Astrocyte (in vitro differentiated cells and primary cell): ENCODE measurements at regions not wholly inside any gene's neighbourhood (a gene's known extent, or its start where the extent isn't known, plus 50 kb on each side); places are given as distances from the start of the nearest gene placed in this dataset.

Experiments
- DNase-seq: peaks from one replicate; pipeline ENCODE4 v3.0.0-alpha.2; 2010; ENCODE audit warnings: low read depth
- FAIRE-seq: peaks from 2 replicates; lab custom pipeline; 2011; peaks lifted over from hg19 to GRCh38; lab: Jason Lieb, UNC
- H2AFZ ChIP-seq: 2 replicates; pipeline ENCODE4 v1.6.0; 2012; ENCODE audit warnings: low read depth, low read length, inconsistent platforms
- H3K27ac ChIP-seq: 2 replicates; pipeline ENCODE4 v1.5.1; 2011; ENCODE audit warnings: low read depth, low read length, inconsistent platforms
- H3K27me3 ChIP-seq: 2 replicates; pipeline ENCODE4 v1.6.0; 2011; ENCODE audit warnings: low read length, inconsistent platforms; ENCODE audit not compliant: insufficient read depth
- H3K36me3 ChIP-seq: 2 replicates; pipeline ENCODE4 v1.5.1; 2011; ENCODE audit warnings: low read length, inconsistent platforms; ENCODE audit not compliant: insufficient read depth
- H3K4me1 ChIP-seq: 2 replicates; pipeline ENCODE4 v1.5.1; 2011; ENCODE audit warnings: low read length, inconsistent platforms; ENCODE audit not compliant: insufficient read depth
- H3K4me2 ChIP-seq: 2 replicates; pipeline ENCODE4 v1.6.0; 2012; ENCODE audit warnings: low read length, inconsistent platforms
- H3K4me3 ChIP-seq: 2 replicates; pipeline ENCODE4 v1.5.1; 2011; ENCODE audit warnings: low read depth, mild to moderate bottlenecking, low read length, inconsistent platforms; ENCODE audit not compliant: insufficient read depth
- H3K79me2 ChIP-seq: 2 replicates; pipeline ENCODE4 v1.6.0; 2012; ENCODE audit warnings: mild to moderate bottlenecking, low read length, inconsistent platforms; ENCODE audit not compliant: insufficient read depth
- H3K9ac ChIP-seq: 2 replicates; pipeline ENCODE4 v1.6.0; 2012; ENCODE audit warnings: mild to moderate bottlenecking, low read length, inconsistent platforms
- H3K9me3 ChIP-seq: 2 replicates; pipeline ENCODE4 v1.5.1; 2012; ENCODE audit warnings: low read depth, mild to moderate bottlenecking, low read length, inconsistent platforms; ENCODE audit not compliant: insufficient read depth
- H4K20me1 ChIP-seq: 2 replicates; pipeline ENCODE4 v1.6.0; 2012; ENCODE audit warnings: low read length, inconsistent platforms; ENCODE audit not compliant: insufficient read depth
- H3K27ac Mint-ChIP-seq: one replicate; pipeline ENCODE4 v1.8.0; 2021; ENCODE audit warnings: mild to moderate bottlenecking, mixed read lengths; ENCODE audit not compliant: unreplicated experiment
- H3K27me3 Mint-ChIP-seq: one replicate; pipeline ENCODE4 v1.8.0; 2021; ENCODE audit warnings: low read depth, mixed read lengths; ENCODE audit not compliant: unreplicated experiment
- H3K36me3 Mint-ChIP-seq: one replicate; pipeline ENCODE4 v1.8.0; 2021; ENCODE audit warnings: low read depth, mixed read lengths; ENCODE audit not compliant: unreplicated experiment
- H3K4me1 Mint-ChIP-seq: one replicate; pipeline ENCODE4 v1.8.0; 2021; ENCODE audit warnings: low read depth, mixed read lengths; ENCODE audit not compliant: unreplicated experiment
- H3K4me3 Mint-ChIP-seq: one replicate; pipeline ENCODE4 v1.8.0; 2021; ENCODE audit warnings: mild to moderate bottlenecking, moderate library complexity, mixed read lengths; ENCODE audit not compliant: unreplicated experiment
- H3K9me3 Mint-ChIP-seq: one replicate; pipeline ENCODE4 v1.8.0; 2021; ENCODE audit warnings: mild to moderate bottlenecking, mixed read lengths; ENCODE audit not compliant: unreplicated experiment
- EZH2 ChIP-seq: IDR thresholded peaks from 2 replicates; pipeline ENCODE4 v1.6.1; 2012; ENCODE audit warnings: mild to moderate bottlenecking, low read length, inconsistent platforms; ENCODE audit not compliant: insufficient read depth
- TF ChIP-seq, protein P1 (sequence below): IDR thresholded peaks from 2 replicates; pipeline ENCODE4 v1.5.1; 2011; ENCODE audit warnings: low read depth, mild to moderate bottlenecking, inconsistent platforms, low read length, moderate library complexity; ENCODE audit not compliant: insufficient read depth

DNA sequence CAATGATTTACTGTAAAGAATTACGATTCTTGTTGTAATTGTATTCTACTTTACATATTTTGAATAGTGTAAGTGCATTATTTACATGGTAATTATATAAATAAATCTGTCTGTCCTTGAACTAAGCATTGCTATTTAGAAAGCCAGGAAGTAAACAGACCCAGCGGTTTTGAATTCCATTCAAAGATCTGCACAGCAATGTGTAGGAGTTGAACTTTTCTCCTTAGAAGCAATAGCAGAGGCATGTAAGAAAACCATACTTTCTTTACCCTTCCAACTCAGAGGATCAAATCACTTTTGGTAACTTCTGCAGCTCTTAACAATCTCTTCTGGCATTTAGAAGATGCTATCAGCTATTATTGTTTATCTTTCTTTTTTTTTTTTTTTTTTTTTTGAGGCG, 109.2 kb upstream of the VRK2 start:
- H3K9me3 ChIP-seq = no peaks in the 10 kb centered on the region
- no peaks in the 10 kb centered on the region for H3K27me3 ChIP-seq
- no peak overlapping the region for H3K4me3 Mint-ChIP-seq
- no peak overlapping the region for H3K27ac ChIP-seq
- H3K4me1 Mint-ChIP-seq = peaks cover under 1% of the 10 kb centered on the region
- no peak overlapping the region for H3K4me2 ChIP-seq
- H3K27ac Mint-ChIP-seq = no peak overlapping the region
- TF ChIP-seq, protein P1, sequence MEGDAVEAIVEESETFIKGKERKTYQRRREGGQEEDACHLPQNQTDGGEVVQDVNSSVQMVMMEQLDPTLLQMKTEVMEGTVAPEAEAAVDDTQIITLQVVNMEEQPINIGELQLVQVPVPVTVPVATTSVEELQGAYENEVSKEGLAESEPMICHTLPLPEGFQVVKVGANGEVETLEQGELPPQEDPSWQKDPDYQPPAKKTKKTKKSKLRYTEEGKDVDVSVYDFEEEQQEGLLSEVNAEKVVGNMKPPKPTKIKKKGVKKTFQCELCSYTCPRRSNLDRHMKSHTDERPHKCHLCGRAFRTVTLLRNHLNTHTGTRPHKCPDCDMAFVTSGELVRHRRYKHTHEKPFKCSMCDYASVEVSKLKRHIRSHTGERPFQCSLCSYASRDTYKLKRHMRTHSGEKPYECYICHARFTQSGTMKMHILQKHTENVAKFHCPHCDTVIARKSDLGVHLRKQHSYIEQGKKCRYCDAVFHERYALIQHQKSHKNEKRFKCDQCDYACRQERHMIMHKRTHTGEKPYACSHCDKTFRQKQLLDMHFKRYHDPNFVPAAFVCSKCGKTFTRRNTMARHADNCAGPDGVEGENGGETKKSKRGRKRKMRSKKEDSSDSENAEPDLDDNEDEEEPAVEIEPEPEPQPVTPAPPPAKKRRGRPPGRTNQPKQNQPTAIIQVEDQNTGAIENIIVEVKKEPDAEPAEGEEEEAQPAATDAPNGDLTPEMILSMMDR = no peak
- TF ChIP-seq EZH2 = no peak
- H4K20me1 ChIP-seq = no peaks in the 10 kb centered on the region
- FAIRE-seq (no peak), DNase-seq (peak; percentile 3)
- no peaks in the 10 kb centered on the region for H3K36me3 ChIP-seq
- no peak overlapping the region for H3K9ac ChIP-seq
- H3K4me1 ChIP-seq = no peaks in the 10 kb centered on the region
- H3K27me3 Mint-ChIP-seq = no peaks in the 10 kb centered on the region
- H2AFZ ChIP-seq = no peak overlapping the region
- H3K9me3 Mint-ChIP-seq = peaks cover 16% of the 10 kb centered on the region
- H3K4me3 ChIP-seq = no peak overlapping the region
- H3K79me2 ChIP-seq = no peaks in the 10 kb centered on the region
- H3K36me3 Mint-ChIP-seq = peaks cover 3% of the 10 kb centered on the region

DNA sequence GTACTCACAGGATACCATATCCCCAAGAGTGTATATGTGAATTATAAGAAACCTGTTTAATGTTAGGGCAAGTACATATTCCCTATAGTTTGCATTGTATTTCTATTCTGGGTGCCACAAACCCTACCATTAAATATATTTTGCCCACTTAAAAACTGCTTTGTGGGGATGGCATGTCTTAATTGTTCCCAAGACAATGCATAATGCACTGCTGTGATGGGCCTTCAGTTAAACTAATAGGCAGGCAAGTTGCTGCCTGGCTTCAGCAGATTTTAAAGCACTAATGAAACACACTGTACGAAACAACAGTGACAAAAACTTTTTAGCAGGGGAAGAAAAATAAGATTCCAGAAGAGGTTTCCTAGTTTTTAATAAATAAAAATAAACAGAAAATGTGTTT, 104.8 kb upstream of the VRK2 start:
- Mint-ChIP-seq H3K27me3 (no peaks in the 10 kb centered on the region), H3K4me1 (peaks cover 16% of the 10 kb centered on the region), H3K36me3 (no peaks in the 10 kb centered on the region), H3K27ac (no peak overlapping the region), H3K9me3 (no peaks in the 10 kb centered on the region), H3K4me3 (no peak overlapping the region)
- no peak for TF ChIP-seq EZH2
- TF ChIP-seq, protein P1 = no peak
- DNase-seq = no peak
- no peaks in the 10 kb centered on the region for H3K4me1 ChIP-seq
- FAIRE-seq = no peak
- H3K27me3 ChIP-seq = no peaks in the 10 kb centered on the region
- no peaks in the 10 kb centered on the region for H3K9me3 ChIP-seq
- no peak overlapping the region for H3K4me3 ChIP-seq
- H3K9ac ChIP-seq = no peak overlapping the region
- H2AFZ ChIP-seq = no peak overlapping the region
- H3K4me2 ChIP-seq = no peak overlapping the region
- no peak overlapping the region for H3K27ac ChIP-seq
- no peaks in the 10 kb centered on the region for H4K20me1 ChIP-seq
- H3K36me3 ChIP-seq = no peaks in the 10 kb centered on the region
- no peaks in the 10 kb centered on the region for H3K79me2 ChIP-seq

DNA sequence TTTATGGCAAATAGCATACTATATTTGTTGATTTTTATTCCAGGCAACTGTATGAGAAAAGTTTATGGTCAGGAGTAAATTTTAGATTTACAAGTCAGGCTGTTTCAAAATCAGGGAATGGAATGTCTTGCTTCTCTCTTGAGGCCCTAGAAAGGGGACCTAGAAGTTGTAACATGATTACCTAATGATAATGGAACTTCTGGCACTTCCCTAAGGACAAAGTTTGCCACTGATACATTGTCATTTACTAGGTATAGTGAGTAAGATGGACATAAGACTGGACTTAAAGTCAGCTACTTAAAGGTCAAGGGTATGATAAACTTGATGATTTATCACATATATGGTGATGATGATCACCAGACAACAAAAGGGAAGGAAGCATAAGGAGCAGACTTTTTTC, 103.3 kb upstream of the VRK2 start:
- Mint-ChIP-seq H3K4me3 (no peak overlapping the region), H3K27ac (no peak overlapping the region), H3K9me3 (no peaks in the 10 kb centered on the region), H3K36me3 (no peaks in the 10 kb centered on the region), H3K4me1 (peaks cover 16% of the 10 kb centered on the region), H3K27me3 (no peaks in the 10 kb centered on the region)
- H3K9me3 ChIP-seq = no peaks in the 10 kb centered on the region
- no peak overlapping the region for H3K4me3 ChIP-seq
- H3K4me1 ChIP-seq = no peaks in the 10 kb centered on the region
- DNase-seq (peak; percentile 3), FAIRE-seq (no peak)
- no peaks in the 10 kb centered on the region for H3K27me3 ChIP-seq
- no peaks in the 10 kb centered on the region for H3K79me2 ChIP-seq
- no peak overlapping the region for H2AFZ ChIP-seq
- no peaks in the 10 kb centered on the region for H4K20me1 ChIP-seq
- no peak overlapping the region for H3K27ac ChIP-seq
- no peak overlapping the region for H3K4me2 ChIP-seq
- H3K36me3 ChIP-seq = no peaks in the 10 kb centered on the region
- no peak overlapping the region for H3K9ac ChIP-seq
- no peak for TF ChIP-seq EZH2
- TF ChIP-seq, protein P1 = no peak
